Heart left ventricle (tissue), 16 donors: ENCODE measurements at regions not wholly inside any gene's neighbourhood (a gene's known extent, or its start where the extent isn't known, plus 50 kb on each side); places are given as distances from the start of the nearest gene placed in this dataset.
"Not testable (repeated sequence)": the region's sequence is repeated elsewhere in the genome, so short reads cannot be mapped to it uniquely, and the experiment has no call there.

Experiments
- ATAC-seq, 4 donors: fragments of 200-7000 bp; cut with Tn5 transposase; one replicate each; pipeline ENCODE4 v1.9.1; 2020 to 2022; ENCODE audit warnings: moderate library complexity in 4 of 4, mild to moderate bottlenecking in 3 of 4, moderate number of reproducible peaks in 1 of 4
- DNase-seq, 5 donors: peaks; one replicate each; pipeline ENCODE4 v3.0.0-alpha.2; 2020
- H3K27ac ChIP-seq, 12 donors: fragments of 200-600 bp; sonication (generic) in 4 of 12; one replicate each; pipeline versions ENCODE4 v1.5.0 to v1.8.0; 2016 to 2022; ENCODE audit warnings: mild to moderate bottlenecking in 2 of 12
- H3K27me3 ChIP-seq, 9 donors: fragments of 200-600 bp; sonication (generic) in 2 of 9; one replicate each; pipeline versions ENCODE4 v1.5.1 to v1.8.0; 2016 to 2022; ENCODE audit warnings: mild to moderate bottlenecking in 3 of 9
- H3K36me3 ChIP-seq, 9 donors: fragments of 200-600 bp; sonication (generic) in 2 of 9; one replicate each; pipeline versions ENCODE4 v1.5.0 to v1.8.0; 2018 to 2022; ENCODE audit warnings: mild to moderate bottlenecking in 2 of 9
- H3K4me1 ChIP-seq, 12 donors: fragments of 200-600 bp; sonication (generic) in 4 of 12; one replicate each; pipeline versions ENCODE4 v1.5.0 to v1.8.0; 2016 to 2022; ENCODE audit warnings: mild to moderate bottlenecking in 3 of 12
- H3K4me3 ChIP-seq, 12 donors: fragments of 200-600 bp; sonication (generic) in 4 of 12; one replicate each; pipeline versions ENCODE4 v1.5.0 to v1.8.0; 2017 to 2022; ENCODE audit warnings: mild to moderate bottlenecking in 9 of 12, moderate library complexity in 4 of 12
- H3K9me3 ChIP-seq, 12 donors: fragments of 200-600 bp; sonication (generic) in 4 of 12; one replicate each; pipeline versions ENCODE4 v1.5.0 to v1.8.0; 2016 to 2022; ENCODE audit warnings: mild to moderate bottlenecking in 1 of 12
- POLR2A ChIP-seq, 2 donors: fragments of 450-650 bp; IDR thresholded peaks; one replicate each; pipeline ENCODE4 v1.6.1; 2017; ENCODE audit warnings: antibody characterized with exemption in 2 of 2, mild to moderate bottlenecking in 2 of 2, moderate library complexity in 2 of 2
- WGBS, 4 donors: extraction: QIAGEN DNeasy Blood & Tissue Kit in 2 of 4; methylation state at CpG; one replicate each; pipeline versions ENCODE4 v1.1.5 to v1.1.7; 2013 to 2018; 5-methylcytosine and 5-hydroxymethylcytosine counted together
- intact Hi-C, 10 donors: fragments of 100-400 bp; cut with DNase I; formaldehyde crosslinking; loops; one replicate each; pipeline versions ENCODE4 v1.11.1 to v1.14.2; 2022
- TF ChIP-seq, protein P1 (sequence below), 12 donors: fragments of 200-600 bp; sonication (generic) in 4 of 12; IDR thresholded peaks; one replicate each; pipeline versions ENCODE4 v1.5.0 to v1.8.0; 2018 to 2022; ENCODE audit warnings: antibody characterized with exemption in 12 of 12, mild to moderate bottlenecking in 5 of 12
- donor health status: ischemic (EF 13 %, LVEDD 7.1; RV severe dilation, severe dysfunction).
- donor health status: healthy with polysubstance abuse.
- donor health status: DM: no; HTN: yes; CAD: no.
- donor health status: DM: no; HTN: no; CAD: no.
- donor health status: ischemic (EF 25% LVEDD 6.9; RV normal size, moderate dysfunction).
- donor health status: ischemic (EF 25% LVEDD 5.7; RV mildly dilated, moderate dysfunction).
- donor health status: healthy.
- donor health status: DM: yes; HTN: yes; CAD: no.
- donor health status: ischemic (EF 35%, LVEDD 5.7; RV mildly dilated, moderate dysfunction).
- donor health status: nonischemic (EF 11% LVEDD 7.7; RV severe dilation, severe dysfunction).
- donor health status: DM: yes; HTN: yes; CAD: no.
- donor health status: PGD.
- donor health status: ischemic (EF 29% LVEDD 5.4; RV normal size, mild dysfunction).
- donor health status: nonischemic (EF 23%, LVEDD 6.1; RV moderate dilation, normal function).

DNA sequence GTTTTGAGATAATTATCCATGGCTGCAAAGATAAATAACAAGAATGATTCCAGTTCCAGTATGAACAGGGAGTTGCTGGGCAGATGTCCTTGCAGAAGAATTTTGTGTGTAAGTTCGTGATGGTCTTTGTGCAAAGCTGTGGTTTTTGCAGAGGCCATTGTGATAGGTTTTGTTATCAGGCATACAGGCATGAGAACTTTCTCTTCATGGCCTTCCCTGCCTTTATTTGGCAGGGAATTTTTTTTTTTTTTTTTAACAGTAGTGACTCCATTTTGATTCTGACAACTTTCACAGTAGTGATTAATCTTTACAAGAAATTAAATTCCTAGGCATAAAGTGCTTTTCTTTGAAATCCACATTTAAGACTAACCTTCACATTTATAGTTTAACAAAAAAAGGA lies 1999.5 kb upstream of the CDH6 start:
- no peak overlapping the region for H3K27ac ChIP-seq
- H3K4me3 ChIP-seq = no peak overlapping the region
- DNase-seq (no peak), ATAC-seq (no peak)
- 45 to 56% (median 52%) methylated on average over 1 of the region's 1 CpG for WGBS, 4 donors
- intact Hi-C loops = no loop called here
- H3K9me3 ChIP-seq = peaks cover 0 to 4% (median 0%) of the 10 kb centered on the region in 12 donors
- H3K4me1 ChIP-seq = no peaks in the 10 kb centered on the region
- no peaks in the 10 kb centered on the region for H3K27me3 ChIP-seq
- no peaks in the 10 kb centered on the region for H3K36me3 ChIP-seq
- TF ChIP-seq POLR2A (IDR thresholded peaks at IDR 0.05) = no peak
- TF ChIP-seq, protein P1, sequence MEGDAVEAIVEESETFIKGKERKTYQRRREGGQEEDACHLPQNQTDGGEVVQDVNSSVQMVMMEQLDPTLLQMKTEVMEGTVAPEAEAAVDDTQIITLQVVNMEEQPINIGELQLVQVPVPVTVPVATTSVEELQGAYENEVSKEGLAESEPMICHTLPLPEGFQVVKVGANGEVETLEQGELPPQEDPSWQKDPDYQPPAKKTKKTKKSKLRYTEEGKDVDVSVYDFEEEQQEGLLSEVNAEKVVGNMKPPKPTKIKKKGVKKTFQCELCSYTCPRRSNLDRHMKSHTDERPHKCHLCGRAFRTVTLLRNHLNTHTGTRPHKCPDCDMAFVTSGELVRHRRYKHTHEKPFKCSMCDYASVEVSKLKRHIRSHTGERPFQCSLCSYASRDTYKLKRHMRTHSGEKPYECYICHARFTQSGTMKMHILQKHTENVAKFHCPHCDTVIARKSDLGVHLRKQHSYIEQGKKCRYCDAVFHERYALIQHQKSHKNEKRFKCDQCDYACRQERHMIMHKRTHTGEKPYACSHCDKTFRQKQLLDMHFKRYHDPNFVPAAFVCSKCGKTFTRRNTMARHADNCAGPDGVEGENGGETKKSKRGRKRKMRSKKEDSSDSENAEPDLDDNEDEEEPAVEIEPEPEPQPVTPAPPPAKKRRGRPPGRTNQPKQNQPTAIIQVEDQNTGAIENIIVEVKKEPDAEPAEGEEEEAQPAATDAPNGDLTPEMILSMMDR (IDR thresholded peaks at IDR 0.05) = no peak

DNA sequence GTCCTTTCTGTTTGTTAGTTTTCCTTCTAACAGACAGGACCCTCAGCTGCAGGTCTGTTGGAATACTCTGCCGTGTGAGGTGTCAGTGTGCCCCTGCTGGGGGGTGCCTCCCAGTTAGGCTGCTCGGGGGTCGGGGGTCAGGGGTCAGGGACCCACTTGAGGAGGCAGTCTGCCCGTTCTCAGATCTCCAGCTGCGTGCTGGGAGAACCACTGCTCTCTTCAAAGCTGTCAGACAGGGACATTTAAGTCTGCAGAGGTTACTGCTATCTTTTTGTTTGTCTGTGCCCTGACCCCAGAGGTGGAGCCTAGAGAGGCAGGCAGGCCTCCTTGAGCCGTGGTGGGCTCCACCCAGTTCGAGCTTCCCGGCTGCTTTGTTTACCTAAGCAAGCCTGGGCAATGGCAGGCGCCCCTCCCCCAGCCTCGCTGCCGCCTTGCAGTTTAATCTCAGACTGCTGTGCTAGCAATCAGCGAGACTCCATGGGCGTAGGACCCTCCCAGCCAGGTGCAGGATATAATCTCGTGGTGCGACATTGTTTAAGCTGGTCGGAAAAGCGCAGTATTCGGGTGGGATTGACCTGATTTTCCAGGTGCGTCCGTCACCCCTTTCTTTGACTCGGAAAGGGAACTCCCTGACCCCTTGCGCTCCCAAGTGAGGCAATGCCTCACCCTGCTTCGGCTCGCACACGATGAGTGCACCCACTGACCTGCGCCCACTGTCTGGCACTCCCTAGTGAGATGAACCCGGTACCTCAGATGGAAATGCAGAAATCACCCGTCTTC lies 2002.0 kb upstream of the CDH6 start:
- H3K27ac ChIP-seq, H3K36me3 ChIP-seq, ATAC-seq, intact Hi-C loops, DNase-seq, H3K9me3 ChIP-seq, H3K4me3 ChIP-seq, H3K4me1 ChIP-seq, H3K27me3 ChIP-seq: not testable (repeated sequence)
- WGBS, 4 donors = 71 to 89% (median 79%) methylated on average over 22 to 26 of the region's 28 CpGs

DNA sequence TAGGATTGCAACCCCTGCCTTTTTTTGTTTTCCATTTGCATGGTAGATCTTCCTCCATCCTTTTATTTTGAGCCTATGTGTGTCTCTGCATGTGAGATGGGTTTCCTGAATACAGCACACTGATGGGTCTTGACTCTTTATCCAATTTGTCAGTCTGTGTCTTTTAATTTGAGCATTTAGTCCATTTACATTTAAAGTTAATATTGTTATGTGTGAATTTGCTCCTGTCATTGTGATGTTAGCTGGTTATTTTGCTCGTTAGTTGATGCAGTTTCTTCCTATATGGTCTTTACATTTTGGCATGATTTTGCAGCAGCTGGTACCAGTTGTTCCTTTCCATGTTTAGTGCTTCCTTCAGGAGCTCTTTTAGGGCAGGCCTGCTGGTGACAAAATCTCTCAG lies 2003.1 kb upstream of the CDH6 start:
- peaks cover 0 to 13% (median 0%) of the 10 kb centered on the region in 12 donors for H3K9me3 ChIP-seq
- intact Hi-C loops, ATAC-seq, H3K27ac ChIP-seq, H3K27me3 ChIP-seq, DNase-seq, H3K36me3 ChIP-seq, H3K4me3 ChIP-seq, H3K4me1 ChIP-seq: not testable (repeated sequence)
- WGBS, 4 donors = 50 to 77% (median 62%) methylated on average over 1 of the region's 1 CpG

DNA sequence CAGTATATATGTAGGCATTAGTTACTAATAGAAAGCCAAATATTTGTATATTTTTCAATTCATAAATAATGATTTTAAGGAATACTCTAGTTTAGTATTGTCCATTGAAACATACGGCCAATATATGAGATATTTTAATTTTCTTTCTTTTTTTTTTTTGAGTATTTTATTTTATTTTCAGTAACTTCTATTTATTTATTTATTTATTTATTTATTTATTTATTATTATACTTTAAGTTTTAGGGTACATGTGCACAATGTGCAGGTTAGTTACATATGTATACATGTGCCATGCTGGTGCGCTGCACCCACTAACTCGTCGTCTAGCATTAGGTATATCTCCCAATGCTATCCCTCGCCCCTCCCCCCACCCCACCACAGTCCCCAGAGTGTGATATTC lies 2007.1 kb upstream of the CDH6 start:
- H3K27ac ChIP-seq = not testable (repeated sequence)
- WGBS, 4 donors = 47 to 91% (median 84%) methylated on average over 1 to 5 of the region's 5 CpGs

DNA sequence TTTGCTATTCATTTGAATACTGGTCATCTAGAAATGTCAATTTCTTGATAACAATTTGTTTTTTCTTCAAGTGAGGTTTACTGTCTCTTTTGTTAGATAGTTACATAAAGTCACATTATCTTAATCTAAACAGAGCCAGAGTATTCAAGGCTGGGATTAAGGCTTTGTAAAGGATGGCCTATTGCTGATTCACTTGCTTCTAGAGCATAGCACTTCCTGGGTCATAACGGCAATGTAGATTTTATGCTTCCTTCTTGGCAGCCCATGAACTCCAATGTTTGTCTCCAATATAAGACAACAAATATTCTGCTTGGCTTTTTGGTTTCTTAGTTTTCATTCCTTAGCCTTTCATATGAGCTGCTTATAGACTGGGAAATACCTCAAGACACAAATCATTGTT lies 2007.9 kb upstream of the CDH6 start:
- Histone ChIP-seq H3K27ac (no peak overlapping the region), H3K36me3 (no peaks in the 10 kb centered on the region), H3K4me3 (no peak overlapping the region), H3K4me1 (no peaks in the 10 kb centered on the region), H3K27me3 (no peaks in the 10 kb centered on the region), H3K9me3 (peaks cover 0 to 28% (median 2%) of the 10 kb centered on the region in 12 donors)
- DNase-seq = no peak
- TF ChIP-seq, protein P1 (IDR thresholded peaks at IDR 0.05) = no peak
- no peak for TF ChIP-seq POLR2A (IDR thresholded peaks at IDR 0.05)
- 65 to 79% (median 77%) methylated on average over 1 of the region's 1 CpG for WGBS, 4 donors
- intact Hi-C loops = no loop called here
- ATAC-seq = no peak

More for the DNA sequence above, 2007.1 kb upstream of the CDH6 start:
- H3K27me3 ChIP-seq, DNase-seq, ATAC-seq, H3K36me3 ChIP-seq, H3K4me1 ChIP-seq, intact Hi-C loops, H3K4me3 ChIP-seq: not testable (repeated sequence)
- H3K9me3 ChIP-seq = peaks cover 0 to 28% (median 2%) of the 10 kb centered on the region in 12 donors

DNA sequence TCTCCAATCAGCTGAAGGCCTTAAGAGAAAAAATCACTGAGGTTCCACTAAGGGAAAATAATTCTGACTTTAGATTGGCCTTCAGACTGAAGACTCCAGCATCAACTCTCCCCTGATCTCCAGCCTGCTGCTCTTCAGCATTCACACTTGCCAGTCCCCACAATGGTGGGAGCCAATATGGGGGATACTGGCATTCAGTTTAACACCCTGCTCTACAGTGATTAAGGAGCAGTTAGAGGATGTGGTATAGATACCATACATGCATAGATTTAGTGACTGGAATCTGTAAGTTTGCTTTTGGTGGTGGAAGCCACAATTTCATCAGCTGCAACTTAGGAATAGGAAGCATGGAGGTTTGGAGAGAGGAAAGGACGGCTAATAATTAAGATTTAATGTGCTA lies 2017.7 kb upstream of the CDH6 start:
- DNase-seq (no peak), ATAC-seq (no peak)
- Histone ChIP-seq H3K4me3 (no peak overlapping the region), H3K9me3 (peaks cover 0 to 6% (median 0%) of the 10 kb centered on the region in 12 donors), H3K27ac (no peak overlapping the region), H3K4me1 (no peaks in the 10 kb centered on the region), H3K27me3 (no peaks in the 10 kb centered on the region), H3K36me3 (no peaks in the 10 kb centered on the region)
- 43 to 73% (median 67%) methylated on average over 1 of the region's 1 CpG for WGBS, 4 donors
- TF ChIP-seq POLR2A (IDR thresholded peaks at IDR 0.05) = no peak
- TF ChIP-seq, protein P1 (IDR thresholded peaks at IDR 0.05) = no peak
- intact Hi-C loops = no loop called here
